ENCODE measurements at regions not wholly inside any gene's neighbourhood (a gene's known extent, or its start where the extent isn't known, plus 50 kb on each side); places are given as distances from the start of the nearest gene placed in this dataset.
A peak's percentile ranks its signal among the peaks of the same experiment; 100 is the strongest.

- DNase-seq (ENCODE audit: low read depth), result no peak
These were observed 359.3 kb upstream of the TSHZ3 start for GRCh38 chr19:31708520-31708919.

GRCh38 chr19:31709476-31709875, 360.2 kb upstream of the TSHZ3 start:
- no peak for DNase-seq (ENCODE audit: low read depth)

DNA sequence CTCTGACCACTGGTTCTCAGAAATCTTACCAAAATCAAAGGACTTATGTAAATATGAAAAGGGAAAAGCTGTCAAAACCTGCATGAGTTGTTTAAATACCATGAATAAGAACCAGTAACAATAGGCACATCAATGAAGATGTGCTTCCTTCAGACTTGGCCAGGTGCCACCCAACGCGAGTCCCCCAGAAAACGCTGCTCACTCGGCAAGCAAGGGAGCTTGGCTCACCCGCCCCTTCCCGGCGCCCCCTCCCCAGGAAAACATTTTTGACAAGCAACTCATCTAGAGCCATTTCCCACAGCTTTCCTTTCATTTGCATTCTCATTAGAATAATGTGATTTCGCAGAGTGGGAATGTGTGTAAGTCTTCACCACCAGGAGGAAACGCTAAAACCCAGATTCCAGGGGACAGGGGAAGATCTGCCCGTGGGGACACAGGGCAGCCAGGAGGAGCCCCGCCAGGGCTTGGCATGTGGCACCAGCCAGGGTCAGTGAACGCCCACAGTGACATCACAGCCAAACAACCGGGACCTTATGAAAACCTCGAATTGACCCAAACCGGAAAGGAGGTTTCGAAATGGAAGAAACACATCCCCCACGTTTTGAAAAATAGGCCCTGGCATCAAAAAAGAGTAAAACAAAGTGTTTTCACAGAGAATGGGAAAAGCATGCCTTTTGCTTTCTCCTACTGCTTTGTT, 366.2 kb upstream of the TSHZ3 start:
- peak; percentile 62 for DNase-seq (ENCODE audit: low read depth)

- DNase-seq (ENCODE audit: low read depth), result no peak
These were observed 367.6 kb upstream of the TSHZ3 start for GRCh38 chr19:31716826-31717225.

- no peak for DNase-seq (ENCODE audit: low read depth)
These were observed 368.2 kb upstream of the TSHZ3 start for GRCh38 chr19:31717269-31717923.

DNA sequence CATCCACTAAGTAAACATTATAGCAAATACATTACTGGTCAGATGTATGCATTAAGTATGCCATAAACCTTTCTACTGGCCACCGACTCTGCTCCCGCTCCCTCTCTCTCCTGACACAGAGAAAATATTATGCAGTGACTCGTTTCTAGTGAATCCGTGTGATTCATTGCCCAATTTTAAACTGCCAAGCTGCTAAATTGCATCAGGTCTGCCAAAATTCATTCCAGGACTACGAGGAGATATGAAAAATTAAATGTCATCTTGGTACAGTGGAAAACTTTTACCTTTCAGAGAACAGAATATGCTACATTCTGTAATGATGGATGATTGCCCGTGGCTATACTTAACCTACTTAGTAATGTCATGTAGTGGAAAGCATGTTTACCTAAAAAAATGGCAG, 368.8 kb upstream of the TSHZ3 start:
- DNase-seq (ENCODE audit: low read depth), result peak; percentile 43

DNA sequence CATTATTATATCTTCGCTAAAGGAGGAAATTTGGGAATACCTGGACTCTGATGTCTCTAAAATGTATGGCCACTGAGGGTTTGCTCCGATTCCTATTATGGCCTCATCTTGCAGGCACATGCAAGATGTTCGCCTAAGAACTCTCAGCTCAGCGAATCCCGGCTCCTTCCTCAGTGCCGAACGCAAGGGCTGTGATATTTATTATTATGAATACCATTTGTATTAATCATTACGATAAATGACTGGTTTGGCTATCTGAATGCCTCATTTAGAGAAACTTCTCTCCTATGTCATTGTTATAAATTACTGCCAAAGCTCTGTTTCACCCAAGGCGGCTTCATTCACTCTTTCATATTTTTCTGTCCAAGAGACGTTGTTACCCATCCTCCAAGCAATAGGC, 369.7 kb upstream of the TSHZ3 start:
- DNase-seq (ENCODE audit: low read depth), result no peak

GRCh38 chr19:31723101-31723500, 373.9 kb upstream of the TSHZ3 start:
- DNase-seq (ENCODE audit: low read depth), result no peak

- no peak for DNase-seq (ENCODE audit: low read depth)
These were observed 375.8 kb upstream of the TSHZ3 start for GRCh38 chr19:31725051-31725450.

DNA sequence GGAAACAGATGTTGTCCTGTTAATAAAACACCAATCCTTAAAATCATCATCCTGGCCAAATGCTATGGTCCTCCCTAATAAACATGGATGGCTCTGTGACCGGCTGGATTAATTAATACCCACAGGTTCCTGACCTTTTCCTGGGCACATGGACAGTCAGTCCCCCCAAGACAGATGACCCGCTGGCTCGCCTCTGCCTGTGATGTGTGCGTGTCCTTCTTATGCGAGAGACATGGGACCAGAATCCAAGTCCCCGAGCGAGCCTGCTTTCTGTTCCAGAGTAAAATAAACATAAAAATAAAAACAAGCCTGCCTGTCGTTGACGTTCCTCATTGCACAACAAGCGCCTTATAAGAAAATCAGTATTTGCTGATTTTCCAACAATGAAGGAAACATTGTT, 378.3 kb upstream of the TSHZ3 start:
- no peak for DNase-seq (ENCODE audit: low read depth)

- DNase-seq (ENCODE audit: low read depth), result no peak
These were observed 381.0 kb upstream of the TSHZ3 start for GRCh38 chr19:31730270-31730669.

- DNase-seq (ENCODE audit: low read depth), result no peak
These were observed 384.4 kb upstream of the TSHZ3 start for GRCh38 chr19:31733591-31733990.

DNA sequence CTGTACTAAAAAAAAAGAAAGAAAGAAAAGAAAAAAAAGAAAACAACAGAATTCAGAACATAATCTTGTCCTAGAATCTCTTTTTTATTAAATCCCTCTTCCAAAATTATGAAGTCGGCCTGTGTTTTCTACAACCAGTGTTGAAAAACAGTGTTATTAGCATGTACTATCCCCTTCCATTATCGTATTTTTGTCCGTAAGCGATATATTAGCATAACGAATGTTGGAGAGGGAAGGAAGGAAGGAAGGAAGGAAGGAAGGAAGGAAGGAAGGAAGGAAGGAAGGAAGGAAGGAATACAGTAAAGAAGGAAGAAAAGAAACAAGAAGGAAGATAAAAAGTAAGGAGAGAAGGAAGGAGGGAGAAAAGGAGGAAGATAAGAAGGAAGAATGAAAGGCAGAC, 393.0 kb upstream of the TSHZ3 start:
- DNase-seq (ENCODE audit: low read depth), result no peak

GRCh38 chr19:31745731-31746130, 396.5 kb upstream of the TSHZ3 start:
- no peak for DNase-seq (ENCODE audit: low read depth)

DNA sequence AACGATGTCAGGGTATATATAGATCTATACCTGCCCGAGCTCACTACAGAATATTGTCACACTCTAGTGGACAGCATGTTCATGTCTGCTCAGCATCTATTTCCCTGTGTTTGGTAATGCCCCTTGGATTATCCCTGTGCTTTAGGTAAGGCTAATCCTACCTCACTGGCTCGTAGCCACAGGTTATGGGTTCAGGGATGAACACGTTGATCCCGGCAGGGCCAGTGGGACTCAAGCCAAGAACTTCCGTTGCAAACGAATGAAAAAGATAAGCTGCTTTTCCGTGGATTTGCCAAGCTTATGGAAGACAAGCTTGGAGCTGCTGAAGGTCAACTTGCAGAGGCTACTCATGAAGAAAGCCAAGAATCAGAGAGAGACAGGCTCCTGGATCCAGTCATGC, 400.0 kb upstream of the TSHZ3 start:
- DNase-seq (ENCODE audit: low read depth), result no peak

- no peak for DNase-seq (ENCODE audit: low read depth)
These were observed 410.1 kb upstream of the TSHZ3 start for GRCh38 chr19:31759359-31759758.

DNA sequence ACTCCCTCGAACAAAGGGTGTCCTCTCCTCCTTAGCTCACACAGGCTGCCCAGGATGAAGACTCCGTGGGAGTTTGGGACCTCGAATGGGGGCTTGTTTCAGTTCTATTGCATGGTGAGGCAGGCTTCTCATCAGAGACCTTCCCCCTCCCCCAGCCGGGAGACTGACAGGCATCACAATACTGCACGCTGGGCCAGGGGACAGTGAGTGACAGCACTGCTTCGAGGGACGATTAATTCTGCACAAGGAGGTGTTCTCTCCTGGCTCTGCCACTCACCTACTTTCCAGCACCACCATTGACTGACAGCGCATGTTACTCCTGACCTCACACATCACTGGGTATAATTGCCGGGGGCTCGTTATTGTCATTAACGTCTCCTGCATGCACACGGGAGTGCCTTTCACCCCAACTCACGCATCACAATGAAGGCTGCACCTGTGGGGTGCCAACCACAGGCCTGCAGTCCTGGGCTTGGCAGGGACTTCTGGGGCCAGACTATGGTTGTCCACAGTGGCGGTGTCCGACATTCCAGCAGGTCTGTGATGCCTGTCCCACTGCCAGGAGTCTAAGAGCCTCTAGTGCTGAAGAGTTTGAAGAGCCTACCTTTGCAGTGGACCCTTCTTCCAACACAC, 412.2 kb upstream of the TSHZ3 start:
- no peak for DNase-seq (ENCODE audit: low read depth)

- DNase-seq (ENCODE audit: low read depth), result no peak
These were observed 421.0 kb upstream of the TSHZ3 start for GRCh38 chr19:31770223-31770622.

DNA sequence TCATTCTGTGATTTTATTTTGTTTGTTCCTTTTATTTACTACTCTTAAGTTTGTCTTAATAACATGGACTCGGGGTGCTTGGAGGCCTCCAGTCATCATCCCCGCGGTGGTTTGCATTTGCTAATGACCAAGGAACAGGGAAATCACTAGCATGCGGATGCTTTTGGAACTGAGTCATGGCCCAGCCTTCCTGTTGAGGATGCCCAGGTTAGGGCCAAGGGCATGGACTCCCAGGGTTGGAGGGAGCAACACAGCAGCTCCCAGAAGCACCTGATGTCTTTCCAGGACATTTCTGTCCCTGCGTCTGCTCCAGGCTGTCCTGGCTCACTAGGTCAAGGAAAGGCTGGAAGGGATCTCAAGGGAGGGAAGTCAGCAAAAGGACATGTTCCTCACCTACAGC, 423.7 kb upstream of the TSHZ3 start:
- peak; percentile 65 for DNase-seq (ENCODE audit: low read depth)

DNA sequence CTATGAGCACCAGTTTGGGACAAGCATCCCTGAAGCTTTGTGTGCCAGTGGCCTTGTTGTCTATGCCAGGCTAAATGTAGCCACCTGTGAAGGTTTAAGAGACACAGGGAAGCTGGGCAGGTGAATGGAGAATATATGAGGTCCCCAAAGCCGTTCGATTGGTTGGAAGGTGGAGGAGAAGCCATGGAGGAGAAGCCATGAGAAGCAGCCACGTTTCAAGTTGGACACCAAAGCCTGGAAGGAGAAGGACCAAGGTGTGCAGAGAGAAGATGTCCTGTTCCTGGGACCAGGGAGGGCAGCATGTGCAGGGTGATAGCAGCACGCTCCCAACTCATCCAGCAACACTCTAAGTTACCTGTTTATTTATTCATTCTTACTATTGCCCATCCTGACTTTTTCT, 432.3 kb upstream of the TSHZ3 start:
- DNase-seq (ENCODE audit: low read depth), result no peak

GRCh38 chr19:31783592-31783991, 434.4 kb upstream of the TSHZ3 start:
- no peak for DNase-seq (ENCODE audit: low read depth)

GRCh38 chr19:31784671-31785101, 435.4 kb upstream of the TSHZ3 start:
- DNase-seq (ENCODE audit: low read depth), result peak; percentile 11

DNA sequence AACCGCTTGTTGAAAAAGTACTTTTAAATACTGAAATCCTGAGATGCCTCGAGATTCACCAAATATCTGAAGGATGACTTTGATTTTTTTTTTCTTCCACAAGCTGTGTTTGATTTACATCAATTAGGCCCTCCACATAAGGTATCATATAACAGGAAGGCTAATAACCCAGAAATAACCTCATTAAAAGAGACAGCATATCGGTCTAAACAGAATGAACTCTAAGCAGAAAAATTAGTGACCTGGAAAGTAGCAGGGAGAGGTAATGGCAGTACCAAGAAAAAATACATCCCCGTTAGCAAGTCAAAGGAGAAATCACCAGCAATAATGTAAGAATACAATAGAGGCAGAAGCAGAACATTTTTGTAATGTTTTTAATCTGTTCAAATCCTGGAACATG, 452.4 kb upstream of the TSHZ3 start:
- DNase-seq (ENCODE audit: low read depth), result no peak

Measured in Daoy (cell line).